K562 (cell line): ENCODE measurements at regions not wholly inside any gene's neighbourhood (a gene's known extent, or its start where the extent isn't known, plus 50 kb on each side); places are given as distances from the start of the nearest gene placed in this dataset.
A peak's percentile ranks its signal among the peaks of the same experiment; 100 is the strongest.

ENCODE experiments used
- ATAC-seq: fragments of 200-7000 bp; cut with Tn5 transposase; 3 replicates; pipeline ENCODE4 v1.9.1; 2020; ENCODE audit warnings: moderate library complexity
- BruUV-seq: library from RNA; stranded (reverse); fragments of 400-500 nt; replicated peaks from 2 replicates; lab custom pipeline; 2021; lab: Mats Ljungman, UMichigan
- CTCF ChIA-PET: fragments of 300-600 bp; formaldehyde crosslinking; extraction: SDS; loops from one replicate; lab custom pipeline; 2021; ENCODE audit warnings: low intra/inter-chr PET ratio; lab: Yijun Ruan, JAX
- POLR2A ChIA-PET: fragments of 300-600, 350-650 bp; sonication (Branson Sonifier 250); formaldehyde crosslinking; extraction: SDS; loops from one replicate; lab custom pipeline; 2021; ENCODE audit warnings: antibody characterized with exemption, inconsistent platforms; lab: Yijun Ruan, JAX
- DNase-seq, 4 experiments: peaks; one replicate each; pipeline versions ENCODE4 v3.0.0 to v3.0.0-alpha.2; 2011 to 2018; ENCODE audit warnings: low spot score in 3 of 4, mixed read lengths in 3 of 4; ENCODE audit errors: extremely low read depth in 1 of 4
- FAIRE-seq: peaks from 2 replicates; lab custom pipeline; 2011; peaks lifted over from hg19 to GRCh38; lab: Jason Lieb, UNC
- H2AFZ ChIP-seq: 2 replicates; pipeline ENCODE4 v1.6.0; 2011; ENCODE audit warnings: low read depth, low read length, control low read depth, inconsistent platforms
- H3K27ac ChIP-seq: fragments of 200-600 bp; 3 replicates; pipeline ENCODE4 v1.8.0; 2011; ENCODE audit warnings: low read depth, mild to moderate bottlenecking, control low read depth, inconsistent platforms, low read length, moderate library complexity, mixed read lengths; ENCODE audit errors: extremely low read depth
- H3K27me3 ChIP-seq, 2 experiments: fragments of 300-600 bp in 1 of 2; 2 replicates in 1 of 2; 3 replicates in 1 of 2; pipeline versions ENCODE4 v1.6.0 to v1.8.0; 2011; ENCODE audit warnings: inconsistent platforms in 2 of 2, low read length in 2 of 2, mild to moderate bottlenecking in 1 of 2, mixed read lengths in 1 of 2, moderate library complexity in 1 of 2; ENCODE audit not compliant: control insufficient read depth in 2 of 2, insufficient read depth in 2 of 2
- H3K36me3 ChIP-seq: fragments of 300-600 bp; 3 replicates; pipeline ENCODE4 v1.8.0; 2011; ENCODE audit warnings: mild to moderate bottlenecking, low read length, inconsistent platforms; ENCODE audit not compliant: control insufficient read depth, insufficient read depth
- H3K4me1 ChIP-seq, 2 experiments: fragments of 200-600 bp in 1 of 2; replicated peaks in 1 of 2; 2 replicates in 1 of 2; 3 replicates in 1 of 2; pipeline versions ENCODE4 v1.5.1 to v1.8.0; 2011; ENCODE audit warnings: inconsistent platforms in 2 of 2, low read length in 2 of 2, mild to moderate bottlenecking in 1 of 2, mixed read lengths in 1 of 2, moderate library complexity in 1 of 2; ENCODE audit not compliant: control insufficient read depth in 2 of 2, insufficient read depth in 2 of 2
- H3K4me2 ChIP-seq: 2 replicates; pipeline ENCODE4 v1.6.1; 2011; ENCODE audit warnings: low read length, control low read depth, inconsistent platforms, mixed read lengths; ENCODE audit not compliant: insufficient read depth
- H3K4me3 ChIP-seq: fragments of 200-600 bp; sonication (generic), shearing (Covaris generic); 2 replicates; pipeline ENCODE4 v1.5.1; 2016; ENCODE audit warnings: control low read depth, inconsistent platforms
- H3K79me2 ChIP-seq: fragments of 200-600 bp; 3 replicates; pipeline ENCODE4 v1.8.0; 2011; ENCODE audit warnings: low read length, inconsistent platforms; ENCODE audit not compliant: control insufficient read depth, insufficient read depth
- H3K9ac ChIP-seq, 2 experiments: 2 replicates each; pipeline versions ENCODE4 v1.6.0 to v1.6.1; 2011; ENCODE audit warnings: low read depth in 2 of 2, low read length in 2 of 2, control low read depth in 1 of 2, inconsistent platforms in 1 of 2, mild to moderate bottlenecking in 1 of 2, mixed read lengths in 1 of 2; ENCODE audit not compliant: insufficient read depth in 1 of 2
- H3K9me1 ChIP-seq: one replicate; pipeline ENCODE4 v1.6.0; 2011; ENCODE audit warnings: inconsistent platforms, mild to moderate bottlenecking, low read length, moderate library complexity; ENCODE audit not compliant: control insufficient read depth, insufficient read depth
- H3K9me3 ChIP-seq: replicated peaks from 2 replicates; pipeline ENCODE4 v1.5.1; 2011; ENCODE audit warnings: low read depth, low read length, inconsistent platforms; ENCODE audit not compliant: control insufficient read depth, insufficient read depth
- H4K20me1 ChIP-seq: replicated peaks from 2 replicates; pipeline ENCODE4 v1.6.1; 2011; ENCODE audit warnings: low read length, inconsistent platforms, mixed read lengths; ENCODE audit not compliant: control insufficient read depth, insufficient read depth
- CBX3 ChIP-seq, 2 experiments: IDR thresholded peaks; 1 replicate in 1 of 2; 2 replicates in 1 of 2; pipeline ENCODE4 v1.6.1; 2012; ENCODE audit warnings: inconsistent platforms in 2 of 2, low read length in 2 of 2, borderline replicate concordance in 1 of 2, control low read depth in 1 of 2
- CREM ChIP-seq: IDR thresholded peaks from 2 replicates; pipeline ENCODE4 v1.6.1; 2014; ENCODE audit warnings: antibody characterized with exemption, low read depth
- CTCF ChIP-seq, 3 experiments: IDR thresholded peaks in 2 of 3; conservative IDR thresholded peaks in 1 of 3; 2 replicates each; pipeline ENCODE4 v1.5.1; 2011 to 2012; ENCODE audit warnings: low read length in 3 of 3, mild to moderate bottlenecking in 3 of 3, control low read depth in 2 of 3, improper control_type of control experiment in 1 of 3, inconsistent platforms in 1 of 3, low read depth in 1 of 3, mixed read lengths in 1 of 3, moderate library complexity in 1 of 3; ENCODE audit not compliant: insufficient read depth in 2 of 3
- CXXC5 ChIP-seq: fragments of 250-450 bp; sonication (Bioruptor Pico); IDR thresholded peaks from 2 replicates; pipeline ENCODE4 v1.8.0; 2022; ENCODE audit warnings: inconsistent platforms, mild to moderate bottlenecking, moderate library complexity
- LCOR ChIP-seq: sonication (generic); formaldehyde crosslinking; IDR thresholded peaks from 2 replicates; pipeline ENCODE4 v1.8.0; 2022; ENCODE audit warnings: mild to moderate bottlenecking, missing genetic modification reagents
- MEIS2 ChIP-seq: fragments of 450-650 bp; IDR thresholded peaks from 2 replicates; pipeline ENCODE4 v1.6.1; 2014; ENCODE audit warnings: mild to moderate bottlenecking; ENCODE audit not compliant: partially characterized antibody
- PKNOX1 ChIP-seq: fragments of 450-650 bp; IDR thresholded peaks from 2 replicates; pipeline ENCODE4 v1.6.1; 2016
- SMARCE1 ChIP-seq: fragments of 450-650 bp; IDR thresholded peaks from 2 replicates; pipeline ENCODE4 v1.7.1; 2016; ENCODE audit warnings: mild to moderate bottlenecking
- TSHZ1 ChIP-seq: fragments of 250-450 bp; sonication (Bioruptor Pico); IDR thresholded peaks from 2 replicates; pipeline ENCODE4 v1.4.0; 2020; ENCODE audit warnings: mild to moderate bottlenecking, moderate library complexity
- VEZF1 ChIP-seq: fragments of 200-800 bp; sonication (Bioruptor generic); IDR thresholded peaks from 2 replicates; pipeline ENCODE4 v1.6.1; 2017; ENCODE audit warnings: missing genetic modification characterization, missing compliant biosample characterization
- ZBED1 ChIP-seq: IDR thresholded peaks from 2 replicates; pipeline ENCODE4 v1.6.1; 2014
- ZBTB17 ChIP-seq: fragments of 450-650 bp; formaldehyde crosslinking; IDR thresholded peaks from 2 replicates; pipeline ENCODE4 v1.4.0; 2020; ENCODE audit warnings: mild to moderate bottlenecking
- WGBS: fragments of 100-300 bp; shearing (Covaris generic); methylation state at CpG from one replicate; pipeline ENCODE4 v1.1.6; 2016; ENCODE audit warnings: low coverage, mixed read lengths; ENCODE audit not compliant: insufficient coverage; ENCODE audit errors: missing lambda C conversion rate; 5-methylcytosine and 5-hydroxymethylcytosine counted together
- in situ Hi-C: fragments of 300-500 bp; cut with MboI; formaldehyde crosslinking; loops from 4 replicates; pipeline ENCODE4 v1.15.0; 2018; ENCODE audit warnings: inconsistent platforms, mixed read lengths
- intact Hi-C: fragments of 100-400 bp; cut with micrococcal nuclease; formaldehyde crosslinking; loops from 2 replicates; pipeline ENCODE4 v1.14.2; 2022

GRCh38 chr12:124487066-124487833 is 80.2 kb downstream of the NCOR2 start:
- Histone ChIP-seq H3K36me3 (peaks cover 41% of the 10 kb centered on the region; the same call in 2 of the 3 replicates), H4K20me1 (peaks cover 36% of the 10 kb centered on the region), H3K4me1 (peaks cover 38 to 82% of the 10 kb centered on the region in 2 experiments), H3K27ac (peak overlapping the region; percentile 58; the same call in 2 of the 3 replicates), H2AFZ (0 out of 2 replicates have a peak overlapping the region, but pooled peaks have one; percentile 13), H3K9me3 (no peaks in the 10 kb centered on the region), H3K9ac (peak overlapping the region in 1 of 2 experiments; percentile 15; a peak in 1 of 4 replicates), H3K9me1 (peaks cover 12% of the 10 kb centered on the region), H3K79me2 (peaks cover 37% of the 10 kb centered on the region), H3K27me3 (no peaks in the 10 kb centered on the region), H3K4me3 (no peak overlapping the region), H3K4me2 (peak overlapping the region; percentile 25; the same call in 1 of the 2 replicates)
- ATAC-seq (peak; percentile 81), DNase-seq (peak; percentile 69 to 91 (median 74)), FAIRE-seq (peak; percentile 97)
- BruUV-seq = no TSS peak
- in situ Hi-C loops = no loop called here
- 19% methylated on average over 26 of the region's 27 CpGs for WGBS
- intact Hi-C loops = no loop called here
- ChIA-PET POLR2A (interaction anchor here (0.5 to 0.8 kb wide), 2 partner anchors 15 to 172 kb away, joined by 3 read pairs; no protein-coding TSS in a partner anchor), CTCF (no interaction called here)
- peak; percentile 96 for TF ChIP-seq ZBED1
- 0 out of 2 replicates have a peak, but pooled peaks have one; percentile 40 for TF ChIP-seq LCOR (CRISPR knock-in tag)
- no peak for TF ChIP-seq ZBTB17 (CRISPR knock-in tag)
- TF ChIP-seq CTCF (IDR thresholded peaks at IDR 0.05 in 2 of 3, conservative IDR thresholded peaks at IDR 0.05 in 1 of 3; ENCODE audit: insufficient read depth in 2 of 3, low read depth in 1 of 3, low read length in 3 of 3) = no peak
- peak; percentile 59 for TF ChIP-seq MEIS2
- peak; percentile 84 for TF ChIP-seq VEZF1 (CRISPR knock-in tag)
- no peak for TF ChIP-seq TSHZ1 (CRISPR knock-in tag)
- TF ChIP-seq SMARCE1 = peak; percentile 67; the same call in 1 of the 2 replicates
- peak; percentile 78 for TF ChIP-seq CXXC5
- TF ChIP-seq CBX3 (IDR thresholded peaks at IDR 0.05; ENCODE audit: borderline replicate concordance in 1 of 2, low read length in 2 of 2) = peak in 1 of 2 experiments; percentile 43; a peak in 1 of 3 replicates
- TF ChIP-seq CREM = peak; percentile 45; the same call in 1 of the 2 replicates
- TF ChIP-seq PKNOX1 = peak; percentile 40; the same call in 1 of the 2 replicates
